SK-N-SH (cell line): ENCODE measurements at regions not wholly inside any gene's neighbourhood (a gene's known extent, or its start where the extent isn't known, plus 50 kb on each side); places are given as distances from the start of the nearest gene placed in this dataset.

Source experiments
- CTCF ChIA-PET: fragments of 300-600, 350-600 bp; formaldehyde crosslinking; extraction: SDS; loops from one replicate; lab custom pipeline; 2021; lab: Yijun Ruan, JAX
- POLR2A ChIA-PET: fragments of 350-600 bp; sonication (Branson Sonifier 250); formaldehyde crosslinking; extraction: SDS; loops from one replicate; lab custom pipeline; 2020; ENCODE audit warnings: antibody characterized with exemption, inconsistent platforms; lab: Yijun Ruan, JAX
- DNase-seq: peaks from one replicate; pipeline ENCODE4 v3.0.0; 2012
- H2AFZ ChIP-seq: fragments of 200-600 bp; sonication (generic); 2 replicates; pipeline ENCODE4 v1.8.1; 2016; ENCODE audit warnings: antibody characterized with exemption, mild to moderate bottlenecking, low read depth
- H3F3A ChIP-seq: fragments of 200-600 bp; sonication (generic); replicated peaks from 2 replicates; pipeline ENCODE3; 2016; ENCODE audit warnings: antibody characterized with exemption, mild to moderate bottlenecking; ENCODE audit not compliant: insufficient read depth
- H3K27ac ChIP-seq, 2 experiments: fragments of 200-500 bp in 1 of 2; fragments of 200-600 bp in 1 of 2; sonication (Bioruptor generic) in 1 of 2; sonication (generic), shearing (Covaris generic) in 1 of 2; 2 replicates each; pipeline versions ENCODE4 v1.5.1 to v1.6.1; 2014 to 2016; ENCODE audit warnings: low read depth in 2 of 2, inconsistent platforms in 1 of 2, low read length in 1 of 2, mild to moderate bottlenecking in 1 of 2, mixed read lengths in 1 of 2
- H3K27me3 ChIP-seq: fragments of 200-600 bp; sonication (generic), shearing (Covaris generic); 2 replicates; pipeline ENCODE4 v1.6.1; 2016; ENCODE audit warnings: mixed run types; ENCODE audit not compliant: insufficient read depth
- H3K36me3 ChIP-seq, 2 experiments: fragments of 200-500 bp in 1 of 2; fragments of 200-600 bp in 1 of 2; sonication (Bioruptor generic) in 1 of 2; sonication (generic) in 1 of 2; replicated peaks in 1 of 2; 2 replicates each; pipeline versions ENCODE3 to v1.5.1; 2014 to 2016; ENCODE audit warnings: low read length in 1 of 2, mild to moderate bottlenecking in 1 of 2; ENCODE audit not compliant: insufficient read depth in 2 of 2, control insufficient read depth in 1 of 2
- H3K4me1 ChIP-seq, 2 experiments: fragments of 200-500 bp in 1 of 2; fragments of 200-600 bp in 1 of 2; sonication (Bioruptor generic) in 1 of 2; sonication (generic), shearing (Covaris generic) in 1 of 2; 2 replicates each; pipeline versions ENCODE4 v1.5.1 to v1.6.1; 2014 to 2016; ENCODE audit warnings: low read depth in 1 of 2, low read length in 1 of 2, mixed run types in 1 of 2; ENCODE audit not compliant: insufficient read depth in 2 of 2, control insufficient read depth in 1 of 2
- H3K4me2 ChIP-seq: fragments of 200-600 bp; sonication (generic), shearing (Covaris generic); 2 replicates; pipeline ENCODE4 v1.6.1; 2017; ENCODE audit warnings: mixed run types
- H3K4me3 ChIP-seq, 2 experiments: fragments of 200-500 bp in 1 of 2; fragments of 200-600 bp in 1 of 2; sonication (Bioruptor generic) in 1 of 2; sonication (generic), shearing (Covaris generic) in 1 of 2; 2 replicates each; pipeline versions ENCODE4 v1.5.1 to v1.8.1; 2014 to 2016; ENCODE audit warnings: low read depth in 2 of 2, inconsistent platforms in 1 of 2, low read length in 1 of 2, mild to moderate bottlenecking in 1 of 2, mixed read lengths in 1 of 2, moderate library complexity in 1 of 2
- H3K79me2 ChIP-seq: fragments of 200-600 bp; sonication (generic); 2 replicates; pipeline ENCODE4 v1.8.1; 2017; ENCODE audit warnings: mild to moderate bottlenecking; ENCODE audit not compliant: insufficient read depth
- H3K9ac ChIP-seq: fragments of 200-600 bp; sonication (generic); 2 replicates; pipeline ENCODE4 v1.6.1; 2017; ENCODE audit warnings: mixed run types
- H3K9me2 ChIP-seq: fragments of 200-600 bp; sonication (generic); 2 replicates; pipeline ENCODE4 v1.6.1; 2017; ENCODE audit warnings: mixed run types
- H3K9me3 ChIP-seq: fragments of 200-600 bp; sonication (generic); 2 replicates; pipeline ENCODE4 v1.6.1; 2017; ENCODE audit warnings: mixed run types, mild to moderate bottlenecking, moderate library complexity
- H4K20me1 ChIP-seq: fragments of 200-600 bp; sonication (generic); 2 replicates; pipeline ENCODE4 v1.6.1; 2017; ENCODE audit warnings: mild to moderate bottlenecking, mixed run types; ENCODE audit not compliant: insufficient read depth
- ELF1 ChIP-seq: IDR thresholded peaks from 2 replicates; pipeline ENCODE4 v1.4.0; 2012
- FOSL2 ChIP-seq: IDR thresholded peaks from 2 replicates; pipeline ENCODE4 v1.4.0; 2012; ENCODE audit warnings: low read depth, mild to moderate bottlenecking, moderate library complexity, borderline replicate concordance
- FOXJ3 ChIP-seq: sonication (generic); formaldehyde crosslinking; IDR thresholded peaks from 2 replicates; pipeline ENCODE4 v1.5.1; 2020; ENCODE audit warnings: mild to moderate bottlenecking, missing genetic modification reagents
- FOXM1 ChIP-seq: IDR thresholded peaks from 2 replicates; pipeline ENCODE4 v1.4.0; 2012; ENCODE audit warnings: low read depth, mild to moderate bottlenecking
- GABPA ChIP-seq: IDR thresholded peaks from 2 replicates; pipeline ENCODE4 v1.4.0; 2012; ENCODE audit warnings: low read depth, mild to moderate bottlenecking
- GATA2 ChIP-seq: sonication (generic); formaldehyde crosslinking; IDR thresholded peaks from 2 replicates; pipeline ENCODE4 v1.5.0; 2020; ENCODE audit warnings: mild to moderate bottlenecking, missing genetic modification reagents
- IRF3 ChIP-seq: fragments of 150-350 bp; IDR thresholded peaks from 2 replicates; pipeline ENCODE4 v1.6.1; 2016; ENCODE audit warnings: mild to moderate bottlenecking, low read depth, low read length
- RAD21 ChIP-seq: IDR thresholded peaks from 2 replicates; pipeline ENCODE4 v1.6.1; 2012; ENCODE audit warnings: mild to moderate bottlenecking, low read length
- RFX5 ChIP-seq: IDR thresholded peaks from 2 replicates; pipeline ENCODE4 v1.6.1; 2012; ENCODE audit warnings: mild to moderate bottlenecking, improper control_type of control experiment, low read length
- RXRA ChIP-seq: IDR thresholded peaks from 2 replicates; pipeline ENCODE4 v1.4.0; 2012; ENCODE audit warnings: low read depth, mild to moderate bottlenecking, borderline replicate concordance
- SIN3A ChIP-seq: IDR thresholded peaks from 2 replicates; pipeline ENCODE4 v1.6.1; 2012; ENCODE audit warnings: low read depth, mild to moderate bottlenecking, low read length, moderate library complexity, borderline replicate concordance
- SMC3 ChIP-seq: IDR thresholded peaks from 2 replicates; pipeline ENCODE4 v1.6.1; 2012; ENCODE audit warnings: low read depth, low read length, improper control_type of control experiment
- TAF1 ChIP-seq: IDR thresholded peaks from 2 replicates; pipeline ENCODE4 v1.6.1; 2012; ENCODE audit warnings: low read depth, mild to moderate bottlenecking, low read length, moderate library complexity, borderline replicate concordance
- TCF12 ChIP-seq: IDR thresholded peaks from 2 replicates; pipeline ENCODE4 v1.4.0; 2012
- TEAD4 ChIP-seq: IDR thresholded peaks from 2 replicates; pipeline ENCODE4 v1.4.0; 2012; ENCODE audit warnings: mild to moderate bottlenecking, borderline replicate concordance; ENCODE audit not compliant: insufficient read depth
- USF1 ChIP-seq: IDR thresholded peaks from 2 replicates; pipeline ENCODE4 v1.4.0; 2012; ENCODE audit warnings: low read depth, borderline replicate concordance
- YY1 ChIP-seq: IDR thresholded peaks from 2 replicates; pipeline ENCODE4 v1.4.0; 2012; ENCODE audit warnings: low read depth, mild to moderate bottlenecking
- ZBTB33 ChIP-seq: IDR thresholded peaks from 2 replicates; pipeline ENCODE4 v1.4.0; 2012; ENCODE audit warnings: low read depth, borderline replicate concordance
- WGBS: methylation state at CpG from one replicate; pipeline ENCODE4 v1.1.6; 2017; ENCODE audit warnings: low lambda C conversion rate; 5-methylcytosine and 5-hydroxymethylcytosine counted together
- TF ChIP-seq, protein P1 (sequence below): IDR thresholded peaks from 2 replicates; pipeline ENCODE4 v1.4.0; 2012; ENCODE audit warnings: low read depth
- TF ChIP-seq, protein P2 (sequence below): IDR thresholded peaks from 2 replicates; pipeline ENCODE4; 2012

DNA sequence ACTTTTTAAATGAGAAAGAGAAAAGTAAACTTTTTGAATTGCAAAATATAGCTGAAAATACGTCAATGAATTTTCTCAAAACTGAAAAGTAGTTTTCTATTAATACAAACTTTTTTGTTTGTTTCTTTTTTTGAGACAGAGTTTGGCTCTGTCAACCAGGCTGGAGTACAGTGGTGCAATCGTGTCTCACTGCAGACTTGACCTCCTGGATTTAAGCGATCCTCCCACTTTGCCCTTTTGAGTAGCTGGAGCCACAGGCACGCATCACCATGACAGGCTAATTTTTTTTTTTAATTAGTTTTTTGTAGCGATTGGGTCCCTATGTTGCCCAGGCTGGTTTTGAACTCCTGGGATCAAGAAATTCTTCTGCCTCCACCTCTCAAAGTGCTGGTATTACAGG is 610.4 kb downstream of the ELAVL2 start:
- Histone ChIP-seq H3K79me2 (no peaks in the 10 kb centered on the region), H3K9me2 (no peaks in the 10 kb centered on the region), H4K20me1 (no peaks in the 10 kb centered on the region), H3K9me3 (no peaks in the 10 kb centered on the region), H3F3A (no peaks in the 10 kb centered on the region), H3K4me1 (no peaks in the 10 kb centered on the region), H3K4me2 (no peak overlapping the region), H2AFZ (no peak overlapping the region), H3K36me3 (no peaks in the 10 kb centered on the region), H3K27me3 (no peaks in the 10 kb centered on the region), H3K27ac (no peak overlapping the region), H3K4me3 (no peak overlapping the region), H3K9ac (no peak overlapping the region)
- CTCF ChIA-PET: no interaction called here
- WGBS: 21% methylated on average over 5 of the region's 5 CpGs
- TF ChIP-seq YY1: no peak
- TF ChIP-seq GABPA: no peak
- no peak for TF ChIP-seq IRF3
- TF ChIP-seq FOXM1: no peak
- no peak for TF ChIP-seq RXRA
- TF ChIP-seq, protein P1, sequence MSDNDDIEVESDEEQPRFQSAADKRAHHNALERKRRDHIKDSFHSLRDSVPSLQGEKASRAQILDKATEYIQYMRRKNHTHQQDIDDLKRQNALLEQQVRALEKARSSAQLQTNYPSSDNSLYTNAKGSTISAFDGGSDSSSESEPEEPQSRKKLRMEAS: no peak
- no peak for TF ChIP-seq TAF1
- no peak for TF ChIP-seq USF1
- TF ChIP-seq SIN3A: no peak
- no peak for TF ChIP-seq FOXJ3 (CRISPR knock-in tag)
- TF ChIP-seq GATA2 (CRISPR knock-in tag): no peak
- no peak for TF ChIP-seq RFX5
- no peak for TF ChIP-seq TEAD4
- TF ChIP-seq SMC3: no peak
- TF ChIP-seq TCF12: no peak
- TF ChIP-seq, protein P2, sequence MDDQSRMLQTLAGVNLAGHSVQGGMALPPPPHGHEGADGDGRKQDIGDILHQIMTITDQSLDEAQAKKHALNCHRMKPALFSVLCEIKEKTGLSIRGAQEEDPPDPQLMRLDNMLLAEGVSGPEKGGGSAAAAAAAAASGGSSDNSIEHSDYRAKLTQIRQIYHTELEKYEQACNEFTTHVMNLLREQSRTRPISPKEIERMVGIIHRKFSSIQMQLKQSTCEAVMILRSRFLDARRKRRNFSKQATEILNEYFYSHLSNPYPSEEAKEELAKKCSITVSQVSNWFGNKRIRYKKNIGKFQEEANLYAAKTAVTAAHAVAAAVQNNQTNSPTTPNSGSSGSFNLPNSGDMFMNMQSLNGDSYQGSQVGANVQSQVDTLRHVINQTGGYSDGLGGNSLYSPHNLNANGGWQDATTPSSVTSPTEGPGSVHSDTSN: no peak
- TF ChIP-seq RAD21: no peak
- no peak for TF ChIP-seq ELF1
- POLR2A ChIA-PET: no interaction called here
- DNase-seq: no peak

DNA sequence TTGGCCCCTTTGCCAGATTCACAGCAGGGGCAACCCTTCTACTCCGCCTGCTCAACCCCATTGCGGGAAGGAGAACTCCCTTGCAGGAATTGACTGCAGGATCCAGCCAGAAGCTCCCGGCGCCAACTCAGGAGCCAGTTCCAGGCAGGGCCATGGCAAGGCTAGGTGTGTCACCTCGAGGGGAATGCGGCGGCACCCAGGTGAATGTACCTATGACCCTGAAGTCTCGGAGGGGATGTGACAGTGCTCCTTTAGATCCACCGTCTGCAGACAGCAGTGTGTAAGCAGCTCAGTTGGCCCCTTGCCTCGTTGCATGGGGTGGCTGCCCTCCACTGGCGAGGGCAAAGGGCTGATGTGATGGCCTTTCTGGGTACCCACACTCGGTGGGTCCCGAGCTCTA is 606.6 kb downstream of the ELAVL2 start:
- Histone ChIP-seq H3K27ac (no peak overlapping the region), H3K9me3 (no peaks in the 10 kb centered on the region), H3K4me1 (no peaks in the 10 kb centered on the region), H3K36me3 (no peaks in the 10 kb centered on the region), H3K9me2 (no peaks in the 10 kb centered on the region), H3K79me2 (no peaks in the 10 kb centered on the region), H3F3A (no peaks in the 10 kb centered on the region), H3K9ac (no peak overlapping the region), H2AFZ (no peak overlapping the region), H3K4me2 (no peak overlapping the region), H4K20me1 (no peaks in the 10 kb centered on the region), H3K27me3 (no peaks in the 10 kb centered on the region), H3K4me3 (no peak overlapping the region)
- no peak for DNase-seq
- TF ChIP-seq ZBTB33 (no peak), TEAD4 (no peak), ELF1 (no peak), YY1 (no peak), FOSL2 (no peak), RXRA (no peak), USF1 (no peak), SIN3A (no peak), TCF12 (no peak), RAD21 (no peak)
- POLR2A ChIA-PET: no interaction called here
- WGBS: 18% methylated on average over 7 of the region's 13 CpGs
- CTCF ChIA-PET: interaction anchor here (0.8 kb wide), 1 partner anchor 17 kb away, joined by 3 read pairs; no protein-coding TSS in a partner anchor
